HG02610 (cell line): ENCODE measurements at regions not wholly inside any gene's neighbourhood (a gene's known extent, or its start where the extent isn't known, plus 50 kb on each side); places are given as distances from the start of the nearest gene placed in this dataset.

Experiments used
- ATAC-seq: cut with Tn5 transposase; IDR thresholded peaks from one replicate; pipeline ENCODE4 v1.9.1; 2021; ENCODE audit warnings: mild to moderate bottlenecking, moderate library complexity; ENCODE audit not compliant: unreplicated experiment

GRCh38 chr6:170049641-170050561 is 241.0 kb downstream of the DLL1 start:
- ATAC-seq = no peak

- ATAC-seq = no peak
These were observed 242.1 kb downstream of the DLL1 start for GRCh38 chr6:170048615-170049256.

- no peak for ATAC-seq
These were observed 243.1 kb downstream of the DLL1 start for GRCh38 chr6:170047823-170048222.

- ATAC-seq = no peak
These were observed 243.9 kb downstream of the DLL1 start for GRCh38 chr6:170046791-170047626.

- ATAC-seq = no peak
These were observed 244.8 kb downstream of the DLL1 start for GRCh38 chr6:170045981-170046667.

- ATAC-seq = no peak
These were observed 245.3 kb downstream of the DLL1 start for GRCh38 chr6:170045563-170045960.

- ATAC-seq = no peak
These were observed 245.9 kb downstream of the DLL1 start for GRCh38 chr6:170044836-170045562.

GRCh38 chr6:170043881-170044790 is 246.7 kb downstream of the DLL1 start:
- no peak for ATAC-seq

GRCh38 chr6:170043150-170043819 is 247.6 kb downstream of the DLL1 start:
- ATAC-seq = no peak

GRCh38 chr6:170042596-170043118 is 248.2 kb downstream of the DLL1 start:
- no peak for ATAC-seq

- no peak for ATAC-seq
These were observed 248.8 kb downstream of the DLL1 start for GRCh38 chr6:170042123-170042522.

- ATAC-seq = no peak
These were observed 249.4 kb downstream of the DLL1 start for GRCh38 chr6:170041526-170041925.

- no peak for ATAC-seq
These were observed 250.0 kb downstream of the DLL1 start for GRCh38 chr6:170040906-170041305.

GRCh38 chr6:170040115-170040500 is 250.8 kb downstream of the DLL1 start:
- ATAC-seq = no peak

GRCh38 chr6:170039156-170040114 is 251.4 kb downstream of the DLL1 start:
- ATAC-seq = no peak

- ATAC-seq = no peak
These were observed 252.2 kb downstream of the DLL1 start for GRCh38 chr6:170038708-170039107.

- no peak for ATAC-seq
These were observed 252.6 kb downstream of the DLL1 start for GRCh38 chr6:170038251-170038650.
